Type B pancreatic cell (in vitro differentiated cells): ENCODE measurements at regions not wholly inside any gene's neighbourhood (a gene's known extent, or its start where the extent isn't known, plus 50 kb on each side); places are given as distances from the start of the nearest gene placed in this dataset.
"Not testable (repeated sequence)": the region's sequence is repeated elsewhere in the genome, so short reads cannot be mapped to it uniquely, and the experiment has no call there.

Experiments
- DNase-seq: peaks from one replicate; pipeline ENCODE4 v3.0.0; 2021; ENCODE audit warnings: mixed read lengths; ENCODE audit not compliant: unreplicated experiment; ENCODE audit errors: extremely low spot score
- H3K27ac Mint-ChIP-seq: 2 replicates; pipeline ENCODE4 v1.8.0; 2021; ENCODE audit warnings: mild to moderate bottlenecking, mixed read lengths
- H3K27me3 Mint-ChIP-seq: 2 replicates; pipeline ENCODE4 v1.8.0; 2021; ENCODE audit warnings: mixed read lengths
- H3K36me3 Mint-ChIP-seq: 2 replicates; pipeline ENCODE4 v1.8.0; 2021; ENCODE audit warnings: mixed read lengths
- H3K4me1 Mint-ChIP-seq: one replicate; pipeline ENCODE4 v1.8.0; 2021; ENCODE audit warnings: mixed read lengths; ENCODE audit not compliant: unreplicated experiment
- H3K4me3 Mint-ChIP-seq: 2 replicates; pipeline ENCODE4 v1.8.0; 2021; ENCODE audit warnings: mild to moderate bottlenecking, mixed read lengths
- H3K9me3 Mint-ChIP-seq: 2 replicates; pipeline ENCODE4 v1.8.0; 2021; ENCODE audit warnings: mixed read lengths
- CTCF ChIP-seq: fragments of 200-600 bp; sonication (generic); conservative IDR thresholded peaks from 2 replicates; pipeline ENCODE4 v1.5.0; 2021; ENCODE audit warnings: antibody characterized with exemption, mild to moderate bottlenecking

- Mint-ChIP-seq H3K4me1 (no peaks in the 10 kb centered on the region), H3K27ac (no peak overlapping the region), H3K36me3 (no peaks in the 10 kb centered on the region), H3K9me3 (peaks cover 4% of the 10 kb centered on the region), H3K27me3 (no peaks in the 10 kb centered on the region), H3K4me3 (no peak overlapping the region)
- DNase-seq: no peak
- TF ChIP-seq CTCF: no peak
Observed at GRCh38 chrX:143998261-143998660, 114.4 kb downstream of the UBE2NL start.

- Mint-ChIP-seq H3K4me1 (no peaks in the 10 kb centered on the region), H3K36me3 (no peaks in the 10 kb centered on the region), H3K27ac (no peak overlapping the region), H3K4me3 (no peak overlapping the region), H3K9me3 (peaks cover 8% of the 10 kb centered on the region), H3K27me3 (no peaks in the 10 kb centered on the region)
- no peak for TF ChIP-seq CTCF
- no peak for DNase-seq
Observed at GRCh38 chrX:144006811-144007210, 122.9 kb downstream of the UBE2NL start.

- no peaks in the 10 kb centered on the region for H3K4me1 Mint-ChIP-seq
- no peak for TF ChIP-seq CTCF
- no peak overlapping the region for H3K4me3 Mint-ChIP-seq
- H3K27me3 Mint-ChIP-seq: no peaks in the 10 kb centered on the region
- no peaks in the 10 kb centered on the region for H3K36me3 Mint-ChIP-seq
- H3K27ac Mint-ChIP-seq: no peak overlapping the region
- H3K9me3 Mint-ChIP-seq: peaks cover 4% of the 10 kb centered on the region
- DNase-seq: no peak
Observed at GRCh38 chrX:144040793-144041192, 156.9 kb downstream of the UBE2NL start.

- DNase-seq: no peak
- H3K36me3 Mint-ChIP-seq: no peaks in the 10 kb centered on the region
- no peak for TF ChIP-seq CTCF
- no peaks in the 10 kb centered on the region for H3K4me1 Mint-ChIP-seq
- no peak overlapping the region for H3K27ac Mint-ChIP-seq
- H3K27me3 Mint-ChIP-seq: no peaks in the 10 kb centered on the region
- H3K4me3 Mint-ChIP-seq: no peak overlapping the region
- H3K9me3 Mint-ChIP-seq: peaks cover 4% of the 10 kb centered on the region
Observed at GRCh38 chrX:144042271-144042670, 158.4 kb downstream of the UBE2NL start.

GRCh38 chrX:144075432-144075831, 191.6 kb downstream of the UBE2NL start:
- Mint-ChIP-seq H3K27me3 (no peaks in the 10 kb centered on the region), H3K4me3 (no peak overlapping the region), H3K9me3 (no peaks in the 10 kb centered on the region), H3K27ac (no peak overlapping the region), H3K4me1 (no peaks in the 10 kb centered on the region), H3K36me3 (no peaks in the 10 kb centered on the region)
- DNase-seq: no peak
- no peak for TF ChIP-seq CTCF

GRCh38 chrX:144082237-144082636, 198.4 kb downstream of the UBE2NL start:
- not testable (repeated sequence) for H3K27ac Mint-ChIP-seq, DNase-seq, H3K4me3 Mint-ChIP-seq, H3K4me1 Mint-ChIP-seq, H3K27me3 Mint-ChIP-seq, H3K9me3 Mint-ChIP-seq, H3K36me3 Mint-ChIP-seq

- H3K27me3 Mint-ChIP-seq, H3K9me3 Mint-ChIP-seq: not testable (repeated sequence)
Observed at GRCh38 chrX:144089674-144090073, 205.8 kb downstream of the UBE2NL start.

GRCh38 chrX:144092116-144092515, 208.2 kb downstream of the UBE2NL start:
- not testable (repeated sequence) for H3K4me1 Mint-ChIP-seq, H3K27me3 Mint-ChIP-seq, H3K4me3 Mint-ChIP-seq, H3K27ac Mint-ChIP-seq, H3K36me3 Mint-ChIP-seq, H3K9me3 Mint-ChIP-seq, DNase-seq

More at GRCh38 chrX:144089674-144090073, 205.8 kb downstream of the UBE2NL start:
- not testable (repeated sequence) for H3K27ac Mint-ChIP-seq, DNase-seq, H3K36me3 Mint-ChIP-seq, H3K4me3 Mint-ChIP-seq, H3K4me1 Mint-ChIP-seq

- not testable (repeated sequence) for DNase-seq, H3K36me3 Mint-ChIP-seq, H3K27ac Mint-ChIP-seq, H3K4me1 Mint-ChIP-seq, H3K27me3 Mint-ChIP-seq, H3K4me3 Mint-ChIP-seq, H3K9me3 Mint-ChIP-seq
Observed at GRCh38 chrX:144119490-144119889, 235.6 kb downstream of the UBE2NL start.

GRCh38 chrX:144121566-144121965, 237.7 kb downstream of the UBE2NL start:
- H3K4me3 Mint-ChIP-seq, H3K4me1 Mint-ChIP-seq, H3K36me3 Mint-ChIP-seq, H3K27ac Mint-ChIP-seq, H3K27me3 Mint-ChIP-seq, DNase-seq, H3K9me3 Mint-ChIP-seq: not testable (repeated sequence)
